ENCODE measurements at regions not wholly inside any gene's neighbourhood (a gene's known extent, or its start where the extent isn't known, plus 50 kb on each side); places are given as distances from the start of the nearest gene placed in this dataset.

DNA sequence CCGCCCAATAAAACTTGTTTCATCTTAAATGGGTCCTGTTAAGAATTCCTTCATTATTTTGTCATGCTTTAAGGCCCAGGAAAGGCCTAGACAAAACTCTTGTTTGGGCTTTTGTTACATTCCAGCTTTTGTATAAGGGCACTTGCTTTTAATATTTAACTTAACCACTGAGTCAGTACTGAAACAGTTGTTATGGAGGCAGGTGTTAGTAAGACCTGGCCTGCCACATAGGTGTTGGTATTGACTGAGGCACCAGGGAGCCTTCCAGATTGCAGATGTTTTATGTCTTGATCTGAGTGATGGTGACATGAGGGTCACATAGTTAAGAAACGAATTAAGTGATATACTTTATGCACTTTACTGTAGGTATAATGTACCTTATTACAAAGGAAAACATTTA is 274.9 kb upstream of the TGFBR2 start:
- DNase-seq (ENCODE audit: low spot score), result no peak

DNA sequence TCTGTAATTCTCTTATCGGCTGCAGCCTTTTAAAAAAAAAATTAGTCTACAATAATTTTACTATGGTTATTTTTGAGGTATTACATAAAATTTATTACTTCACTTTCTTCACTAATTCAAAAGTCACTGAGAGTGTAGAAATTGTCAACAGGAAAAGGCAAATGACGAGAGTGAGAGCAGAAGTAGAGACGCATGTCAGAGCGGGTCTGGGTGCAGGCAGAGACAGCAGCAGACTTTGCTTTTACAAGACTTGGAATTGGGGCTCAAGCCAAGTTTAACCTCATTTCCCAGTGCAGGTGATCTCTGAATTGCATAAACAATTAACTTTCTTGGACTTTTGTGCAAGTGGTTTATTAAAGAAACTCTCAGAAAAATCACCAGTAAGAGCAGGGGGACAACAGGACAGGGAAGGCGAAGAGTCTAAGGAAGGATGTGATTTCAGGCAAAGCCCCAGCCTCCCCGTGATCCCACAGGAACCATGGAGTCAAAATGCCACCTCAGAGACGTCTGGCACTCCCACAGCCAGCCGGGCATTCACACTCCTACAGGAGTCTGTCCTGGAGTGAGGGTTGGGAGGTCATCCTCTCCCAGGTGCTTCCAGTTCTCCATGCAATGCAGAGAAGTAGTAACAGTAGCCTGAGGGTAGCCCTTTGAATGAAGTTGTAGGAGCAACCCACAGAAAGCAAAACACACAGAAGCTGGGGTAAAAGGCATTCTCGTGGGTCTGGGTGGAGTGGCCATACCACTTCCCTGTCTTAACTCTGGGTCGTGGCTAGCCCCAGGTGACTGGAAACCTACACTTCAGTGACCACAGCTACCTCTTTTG is 274.0 kb upstream of the TGFBR2 start:
- DNase-seq (ENCODE audit: low spot score), result no peak

DNA sequence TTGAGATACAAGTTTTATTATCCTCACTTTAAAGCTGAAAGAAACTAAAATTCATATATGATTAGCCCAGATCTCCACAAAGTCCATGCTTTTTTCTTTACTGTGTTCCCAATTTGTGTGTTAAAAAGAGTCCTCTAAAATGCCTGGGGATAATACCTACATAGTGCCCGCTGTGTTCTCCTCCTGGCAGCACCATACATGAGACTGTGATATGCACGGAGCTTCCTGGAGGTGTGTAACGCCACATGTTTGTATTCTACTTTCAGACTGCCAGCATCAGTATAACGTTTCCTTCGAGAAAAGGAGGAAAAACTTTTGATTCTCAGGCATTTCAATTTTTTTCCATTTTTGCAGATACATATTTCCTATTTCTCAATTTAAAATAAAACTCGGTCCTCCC is 273.3 kb upstream of the TGFBR2 start:
- no peak for DNase-seq (ENCODE audit: low spot score)

- no peak for DNase-seq (ENCODE audit: low spot score)
These were observed 272.5 kb upstream of the TGFBR2 start for GRCh38 chr3:30333903-30334302.

GRCh38 chr3:30340500-30340899 is 265.9 kb upstream of the TGFBR2 start:
- DNase-seq (ENCODE audit: low spot score), result no peak

DNA sequence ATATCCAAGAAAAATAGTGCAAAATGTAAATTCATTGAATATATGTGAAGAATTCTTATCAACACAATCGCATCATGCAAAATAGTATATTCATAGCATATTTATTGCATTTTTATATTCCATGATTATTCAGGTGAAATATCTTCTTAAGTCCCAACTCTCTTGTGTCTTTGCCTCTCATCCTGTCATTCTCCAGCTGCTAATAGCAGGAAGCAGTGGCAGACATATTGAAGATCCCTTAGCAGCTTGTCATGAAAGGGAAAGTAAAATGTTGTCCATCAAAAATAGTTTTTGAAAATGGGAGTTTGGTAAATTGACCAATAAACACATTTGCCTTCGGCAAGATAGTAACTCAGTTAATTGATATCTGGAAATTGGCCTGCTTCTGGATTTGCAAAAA is 265.3 kb upstream of the TGFBR2 start:
- no peak for DNase-seq (ENCODE audit: low spot score)

GRCh38 chr3:30341851-30342250 is 264.6 kb upstream of the TGFBR2 start:
- no peak for DNase-seq (ENCODE audit: low spot score)

DNA sequence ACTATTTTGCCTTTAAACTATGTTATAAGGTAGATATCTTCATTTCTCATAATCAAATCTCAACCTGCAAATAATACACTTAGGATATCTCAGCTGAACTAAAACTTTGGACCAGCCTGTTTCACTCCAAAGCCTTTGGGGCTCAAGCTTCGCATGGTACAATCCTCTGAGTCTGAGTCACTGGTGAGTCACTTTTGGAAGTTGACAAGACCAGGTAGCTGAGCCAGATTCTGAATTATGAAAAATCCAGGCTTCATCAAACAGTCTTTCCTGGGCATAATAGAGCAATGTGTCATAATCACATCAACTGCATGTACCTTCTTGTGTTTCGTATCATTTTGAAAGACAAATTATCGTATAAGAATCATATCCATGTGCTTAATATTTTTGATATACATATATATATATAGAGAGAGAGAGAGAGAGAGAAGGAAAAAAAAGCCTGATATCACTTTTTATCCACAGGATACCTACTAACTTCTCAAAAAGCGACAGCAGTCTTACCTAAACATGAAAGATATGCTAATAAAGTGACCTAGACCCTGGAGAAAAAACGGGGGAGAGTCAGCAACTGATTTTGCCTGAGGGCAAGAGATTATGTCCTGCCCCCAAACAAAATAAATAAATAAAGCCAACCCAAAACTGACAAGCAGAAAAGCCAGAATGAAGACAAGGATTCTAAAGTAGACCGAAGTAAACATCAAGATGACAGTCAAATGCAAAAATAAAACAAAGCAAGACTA is 263.9 kb upstream of the TGFBR2 start:
- no peak for DNase-seq (ENCODE audit: low spot score)

DNA sequence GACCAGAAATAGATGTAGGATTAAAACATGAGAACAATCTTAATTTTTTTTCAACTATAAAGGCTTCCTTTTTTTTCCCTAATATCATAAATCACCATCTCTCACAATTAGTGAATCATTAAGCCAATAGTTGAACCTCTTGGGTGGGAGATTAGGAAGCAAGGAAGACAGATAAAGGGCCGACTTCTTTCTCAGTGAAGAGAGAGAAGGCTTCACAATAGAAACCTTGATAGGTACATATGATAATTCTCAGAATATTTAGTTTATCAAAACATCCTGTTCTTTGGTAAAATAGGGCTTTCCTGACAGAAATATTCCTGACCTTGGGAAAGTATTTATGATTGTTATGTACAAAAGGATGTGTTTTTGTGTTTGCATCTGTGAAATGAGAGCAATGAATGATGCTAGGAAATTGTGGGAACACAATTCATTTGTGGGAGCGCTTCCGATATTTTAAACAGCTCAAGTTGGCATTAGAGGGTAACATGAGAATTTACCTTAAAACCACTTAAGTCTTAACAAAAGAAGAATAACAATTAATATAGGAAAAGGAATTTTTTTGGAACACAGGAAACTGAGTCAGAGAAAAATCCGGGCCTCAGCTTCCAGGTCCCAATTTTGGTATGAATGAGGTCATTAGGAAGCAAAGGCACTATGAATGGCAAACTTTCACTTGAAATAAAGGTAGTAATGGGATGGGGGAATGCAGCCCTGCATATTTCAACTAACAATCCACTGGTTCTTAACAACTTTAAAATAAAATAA is 263.2 kb upstream of the TGFBR2 start:
- no peak for DNase-seq (ENCODE audit: low spot score)

DNA sequence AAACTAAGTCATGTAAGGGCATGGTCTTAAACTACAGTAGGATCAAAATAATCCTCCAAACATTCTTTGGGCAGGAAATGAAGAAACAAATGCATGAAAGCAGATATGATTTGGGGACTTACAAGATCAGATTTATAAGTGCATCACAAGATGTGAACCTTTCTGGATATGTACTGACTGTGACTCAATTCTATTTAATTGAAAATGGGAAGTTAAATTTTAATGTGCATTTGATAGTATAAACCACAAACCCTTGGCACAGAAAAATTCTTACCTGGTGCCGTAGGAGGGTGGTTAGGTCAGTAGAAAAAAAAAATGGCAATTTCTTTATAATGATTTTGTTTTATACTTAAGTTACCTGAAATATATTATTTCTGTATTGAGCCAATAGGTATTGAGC is 262.5 kb upstream of the TGFBR2 start:
- no peak for DNase-seq (ENCODE audit: low spot score)

- DNase-seq (ENCODE audit: low spot score), result no peak
These were observed 262.1 kb upstream of the TGFBR2 start for GRCh38 chr3:30344288-30344687.

- DNase-seq (ENCODE audit: low spot score), result no peak
These were observed 259.5 kb upstream of the TGFBR2 start for GRCh38 chr3:30346933-30347320.

GRCh38 chr3:30347679-30348216 is 258.7 kb upstream of the TGFBR2 start:
- no peak for DNase-seq (ENCODE audit: low spot score)

DNA sequence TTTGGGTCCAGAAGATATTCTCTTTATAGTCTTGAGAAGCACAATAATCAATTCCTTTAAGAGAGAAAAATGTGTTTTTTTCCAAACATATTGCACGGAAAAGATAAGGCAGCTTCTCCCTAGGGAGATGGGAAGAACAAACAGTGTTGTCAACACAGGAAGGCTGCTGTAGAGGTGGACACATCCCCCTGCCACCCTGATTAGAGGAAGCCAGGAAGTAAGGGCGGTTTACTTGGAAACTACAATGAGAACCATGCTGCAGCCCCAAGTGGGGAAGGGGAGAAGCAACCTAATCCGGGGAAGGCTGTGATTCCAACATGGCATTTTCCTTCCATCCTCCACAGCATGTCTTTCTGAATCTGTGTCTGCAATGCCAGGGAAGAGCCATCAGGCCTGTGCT is 256.9 kb upstream of the TGFBR2 start:
- DNase-seq (ENCODE audit: low spot score), result no peak

DNA sequence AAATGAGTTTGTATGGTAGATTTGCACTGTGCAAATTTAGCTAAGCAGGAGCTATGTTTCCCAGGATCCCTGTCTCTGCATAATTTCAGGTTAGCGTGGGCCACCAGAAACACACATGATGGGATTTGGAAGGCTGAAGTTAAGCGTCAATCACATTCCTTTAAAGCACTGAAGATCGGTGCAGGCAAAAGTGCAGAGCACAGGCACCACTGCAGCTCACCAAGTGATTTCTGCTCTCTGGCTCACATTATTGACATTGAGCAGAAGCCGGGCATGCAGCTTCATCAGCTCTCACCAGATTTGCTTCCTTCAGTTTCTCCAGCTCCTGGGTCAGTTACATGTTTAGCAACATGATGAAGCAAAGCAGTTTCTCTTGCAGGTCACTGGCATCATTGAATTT is 256.4 kb upstream of the TGFBR2 start:
- no peak for DNase-seq (ENCODE audit: low spot score)

GRCh38 chr3:30350901-30351300 is 255.5 kb upstream of the TGFBR2 start:
- DNase-seq (ENCODE audit: low spot score), result no peak

DNA sequence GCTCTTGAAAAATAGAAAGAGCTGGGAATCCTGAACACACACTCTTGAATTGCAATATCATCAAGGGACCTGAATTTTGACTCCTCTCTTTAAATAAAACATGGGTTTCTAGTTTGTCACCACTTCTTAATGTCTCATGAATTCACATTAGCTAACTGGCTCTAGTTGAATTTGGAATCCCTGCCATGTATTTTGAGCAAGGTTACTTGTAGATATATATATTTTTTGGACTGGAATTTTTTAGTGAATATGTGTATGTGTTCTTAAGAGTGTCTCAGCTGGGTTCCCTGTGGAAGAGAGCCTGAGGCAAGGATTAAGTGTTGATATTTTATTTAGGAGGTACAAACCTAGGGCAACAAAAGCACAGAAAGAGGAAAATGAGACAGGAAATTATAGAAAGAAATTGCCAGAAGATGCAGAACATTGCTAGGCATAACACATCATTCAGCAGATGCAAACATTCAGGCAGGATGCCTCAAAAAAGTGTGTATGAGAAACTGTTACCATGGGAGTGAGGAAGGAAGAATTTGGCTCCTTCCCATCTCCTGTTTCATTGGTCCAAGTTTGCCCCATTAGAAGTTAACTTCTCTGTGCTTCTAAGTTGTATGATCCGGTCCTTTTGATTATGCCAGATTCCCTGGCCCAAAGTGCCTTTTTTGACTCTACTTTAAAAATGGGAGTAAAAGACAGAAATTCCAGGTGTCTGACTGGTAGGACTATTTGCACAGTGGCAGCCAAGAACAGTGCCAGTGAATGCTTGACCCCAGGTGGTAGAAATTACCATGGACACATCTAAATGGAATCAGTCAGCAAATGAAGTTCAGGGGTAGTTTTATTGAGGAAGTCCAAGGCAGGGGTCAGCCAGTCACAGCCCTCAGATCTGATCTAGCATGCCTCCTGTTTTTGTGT is 253.7 kb upstream of the TGFBR2 start:
- no peak for DNase-seq (ENCODE audit: low spot score)

DNA sequence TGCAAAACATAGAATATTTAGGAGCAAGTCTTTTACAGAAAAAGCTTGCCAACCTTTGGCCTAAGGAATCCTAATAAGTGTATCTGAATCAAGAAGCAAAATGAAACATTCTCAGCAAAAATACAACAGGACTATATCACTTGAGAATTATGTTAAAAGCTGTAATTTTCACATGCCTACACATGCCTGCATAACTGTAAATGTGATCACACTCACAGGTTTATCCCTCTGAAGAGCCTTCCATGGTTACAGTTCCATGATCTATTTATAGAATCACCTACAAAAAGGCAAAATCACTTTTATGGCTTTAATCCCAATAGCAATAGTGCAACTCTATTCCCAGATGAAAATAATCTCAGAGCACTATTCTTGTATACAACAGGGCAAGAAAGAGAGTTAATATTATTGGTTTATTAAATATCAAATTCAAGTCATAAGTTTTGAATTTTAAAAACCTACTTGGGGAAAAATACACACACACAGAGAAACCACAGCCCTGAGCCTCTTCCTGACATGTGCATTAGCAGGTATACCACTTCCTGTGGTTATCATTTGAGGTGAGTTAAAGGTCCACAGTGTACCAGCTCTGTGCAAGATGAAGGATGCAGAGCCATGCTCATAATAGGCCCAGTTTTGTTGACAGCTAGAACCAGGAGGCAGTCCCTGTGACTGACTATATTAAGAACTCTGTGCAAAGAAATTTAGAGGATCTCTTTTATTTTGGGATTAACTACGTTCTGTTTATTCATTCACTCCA is 252.5 kb upstream of the TGFBR2 start:
- DNase-seq (ENCODE audit: low spot score), result no peak

- DNase-seq (ENCODE audit: low spot score), result no peak
These were observed 251.9 kb upstream of the TGFBR2 start for GRCh38 chr3:30354513-30354912.

- DNase-seq (ENCODE audit: low spot score), result no peak
These were observed 251.4 kb upstream of the TGFBR2 start for GRCh38 chr3:30354972-30355371.

GRCh38 chr3:30355622-30356021 is 250.8 kb upstream of the TGFBR2 start:
- no peak for DNase-seq (ENCODE audit: low spot score)

Data from D341Med (cell line).